ENCODE measurements at regions not wholly inside any gene's neighbourhood (a gene's known extent, or its start where the extent isn't known, plus 50 kb on each side); places are given as distances from the start of the nearest gene placed in this dataset.

GRCh38 chr3:187978433-187979011 is 175.4 kb upstream of the LPP start:
- no peak overlapping the region for H3K4me3 ChIP-seq (replicated peaks in 1 of 2; ENCODE audit: low read depth in 2 of 2, low read length in 2 of 2)
- TF ChIP-seq CTCF (IDR thresholded peaks at IDR 0.05; ENCODE audit: low read depth, low read length) = no peak
- DNase-seq (ENCODE audit: low read depth in 2 of 2) = peak in 1 of 2 donors; percentile 79

- no peak for DNase-seq (ENCODE audit: low read depth in 2 of 2)
- no peak overlapping the region for H3K4me3 ChIP-seq (replicated peaks in 1 of 2; ENCODE audit: low read depth in 2 of 2, low read length in 2 of 2)
- no peak for TF ChIP-seq CTCF (IDR thresholded peaks at IDR 0.05; ENCODE audit: low read depth, low read length)
Measured at GRCh38 chr3:187979564-187979963, 174.4 kb upstream of the LPP start.

GRCh38 chr3:187980861-187981260 is 173.1 kb upstream of the LPP start:
- DNase-seq (ENCODE audit: low read depth in 2 of 2) = no peak
- TF ChIP-seq CTCF (IDR thresholded peaks at IDR 0.05; ENCODE audit: low read depth, low read length) = no peak
- no peak overlapping the region for H3K4me3 ChIP-seq (replicated peaks in 1 of 2; ENCODE audit: low read depth in 2 of 2, low read length in 2 of 2)

- no peak for TF ChIP-seq CTCF (IDR thresholded peaks at IDR 0.05; ENCODE audit: low read depth, low read length)
Measured at GRCh38 chr3:187982142-187982541, 171.8 kb upstream of the LPP start.

GRCh38 chr3:187983484-187984124 is 170.4 kb upstream of the LPP start:
- no peak for DNase-seq (ENCODE audit: low read depth in 2 of 2)
- no peak for TF ChIP-seq CTCF (IDR thresholded peaks at IDR 0.05; ENCODE audit: low read depth, low read length)
- H3K4me3 ChIP-seq (replicated peaks in 1 of 2; ENCODE audit: low read depth in 2 of 2, low read length in 2 of 2) = no peak overlapping the region

More at GRCh38 chr3:187982142-187982541, 171.8 kb upstream of the LPP start:
- no peak for DNase-seq (ENCODE audit: low read depth in 2 of 2)
- H3K4me3 ChIP-seq (replicated peaks in 1 of 2; ENCODE audit: low read depth in 2 of 2, low read length in 2 of 2) = no peak overlapping the region

- DNase-seq (ENCODE audit: low read depth in 2 of 2) = peak in 1 of 2 donors; percentile 35
- no peak for TF ChIP-seq CTCF (IDR thresholded peaks at IDR 0.05; ENCODE audit: low read depth, low read length)
- H3K4me3 ChIP-seq (replicated peaks in 1 of 2; ENCODE audit: low read depth in 2 of 2, low read length in 2 of 2) = no peak overlapping the region
Measured at GRCh38 chr3:187985647-187986046, 168.3 kb upstream of the LPP start.

Data from cardiac fibroblast (primary cell).